NK-92 treated with Interleukin-12 subunit alpha and Interleukin-12 subunit beta, amount 100 ng/mL, for 24 hours (cell line): ENCODE measurements at regions not wholly inside any gene's neighbourhood (a gene's known extent, or its start where the extent isn't known, plus 50 kb on each side); places are given as distances from the start of the nearest gene placed in this dataset.

Source experiments
- DNase-seq: peaks from one replicate; lab custom pipeline; 2025; lab: John Stamatoyannopoulos, UW

DNA sequence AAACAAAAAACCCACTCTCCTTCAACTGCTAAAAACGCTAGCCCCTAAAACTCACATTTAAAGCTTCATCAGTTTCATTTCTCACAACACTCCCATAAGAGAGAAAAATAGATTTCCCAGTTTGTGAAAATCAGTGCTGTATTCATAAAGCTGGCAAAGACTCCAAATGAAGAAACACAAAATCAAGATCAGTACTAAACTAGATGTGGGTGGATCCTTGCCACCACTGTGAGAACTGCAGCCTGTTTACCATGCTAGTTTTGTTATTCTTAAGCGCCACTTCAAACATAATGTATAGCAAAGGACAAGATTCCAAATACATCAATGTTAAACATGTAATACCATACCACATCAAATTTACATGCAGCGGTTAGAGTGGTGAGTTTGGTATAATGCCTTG, 104.5 kb upstream of the CCDC150 start:
- DNase-seq: no peak

DNA sequence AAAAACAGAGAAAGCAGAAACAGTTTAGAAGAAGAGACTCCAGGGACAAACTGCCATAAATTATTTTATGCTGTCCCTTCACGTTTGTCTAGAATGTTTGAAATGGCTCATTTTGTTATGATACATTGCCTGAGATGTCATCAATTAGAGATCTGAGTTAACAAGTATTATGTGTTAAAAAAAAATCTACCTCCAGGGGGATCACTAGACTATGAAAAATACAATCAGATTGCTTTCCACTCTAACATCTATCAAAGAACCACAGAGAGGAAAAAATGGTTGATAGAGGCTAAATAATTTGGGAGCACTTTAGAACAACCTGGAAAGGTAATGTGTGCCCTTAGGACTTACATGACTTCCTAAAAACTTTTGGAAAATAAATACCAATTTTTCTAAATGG, 103.8 kb upstream of the CCDC150 start:
- DNase-seq: no peak

DNA sequence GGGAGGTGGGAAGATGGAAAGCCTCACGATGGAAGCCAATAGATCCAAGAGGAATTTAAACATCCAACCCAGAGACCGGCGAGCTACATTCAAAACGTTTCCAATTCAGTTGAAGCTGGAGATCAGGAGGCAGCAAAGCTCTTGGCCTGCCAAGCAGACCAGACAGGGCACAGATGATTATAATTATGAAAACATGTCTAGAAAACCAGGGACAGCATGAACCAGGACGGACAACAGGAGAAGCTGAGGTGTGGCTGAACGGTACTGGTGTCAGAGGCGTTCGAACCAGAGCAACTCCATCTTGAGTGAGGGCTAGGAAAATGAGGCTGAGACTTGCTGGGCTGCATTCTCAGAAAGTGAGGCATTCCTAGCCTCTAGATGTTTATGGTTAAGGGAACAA, 102.2 kb upstream of the CCDC150 start:
- DNase-seq: no peak

- DNase-seq: no peak
Measured at GRCh38 chr2:196538189-196538588, 101.3 kb upstream of the CCDC150 start.

- no peak for DNase-seq
Measured at GRCh38 chr2:196538646-196539045, 100.9 kb upstream of the CCDC150 start.

GRCh38 chr2:196544906-196545433, 94.5 kb upstream of the CCDC150 start:
- no peak for DNase-seq

- no peak for DNase-seq
Measured at GRCh38 chr2:196546151-196546919, 93.2 kb upstream of the CCDC150 start.

DNA sequence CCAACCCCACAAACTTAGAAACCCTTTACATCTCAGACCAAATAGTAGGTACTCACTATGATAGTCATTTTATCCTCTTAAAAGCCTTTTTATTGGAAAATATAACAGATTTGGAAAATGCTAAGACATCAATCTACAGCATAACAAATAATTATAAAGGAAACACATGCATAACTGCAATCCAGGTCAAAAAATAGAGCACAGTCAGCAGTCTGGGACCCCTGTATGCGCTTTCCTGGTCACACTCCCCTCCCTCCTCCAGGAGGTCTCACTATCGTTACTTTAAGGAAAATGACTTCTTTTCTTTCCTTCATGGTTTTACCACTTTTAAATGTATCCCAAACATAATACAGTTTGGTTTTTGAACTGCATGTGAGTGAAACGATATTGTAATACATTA, 90.5 kb upstream of the CCDC150 start:
- DNase-seq: no peak

DNA sequence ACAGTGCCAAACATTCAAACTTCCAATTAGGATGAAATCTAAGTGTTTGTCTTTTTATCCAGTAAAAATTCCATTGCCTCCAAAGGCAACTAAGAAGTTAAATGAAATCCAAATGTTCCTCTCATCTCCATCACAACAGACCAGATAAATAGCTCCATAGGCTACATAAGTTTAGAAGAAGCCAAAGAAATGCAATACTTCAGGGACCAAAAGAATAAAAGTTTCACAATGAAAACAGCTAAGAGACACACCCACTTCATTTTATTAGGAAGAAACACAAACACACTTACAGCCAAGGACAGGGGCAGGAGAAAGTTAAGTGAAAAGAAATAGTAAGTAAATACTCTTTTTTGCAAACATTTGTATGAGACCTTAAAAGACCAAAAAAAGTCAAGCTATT, 88.5 kb upstream of the CCDC150 start:
- DNase-seq: no peak

DNA sequence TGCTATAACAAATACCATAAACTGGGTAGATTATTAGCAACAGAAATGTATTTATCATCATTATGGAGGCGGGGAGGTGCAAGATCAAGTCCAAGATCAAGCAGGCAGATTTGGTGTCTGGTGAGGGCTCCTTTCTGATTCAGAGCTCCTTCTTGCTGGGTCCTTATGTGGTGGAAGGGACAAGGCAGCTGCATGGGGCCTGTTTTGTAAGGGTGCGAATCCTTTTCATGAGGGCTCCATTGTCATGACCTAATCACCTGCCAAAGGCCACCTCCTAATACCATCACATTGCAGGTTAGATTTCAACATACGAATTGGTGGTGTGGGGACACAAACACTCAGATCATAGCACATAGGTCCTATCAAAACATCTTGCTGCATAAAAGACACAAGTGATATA, 84.4 kb upstream of the CCDC150 start:
- no peak for DNase-seq

- no peak for DNase-seq
Measured at GRCh38 chr2:196555726-196556125, 83.8 kb upstream of the CCDC150 start.

- DNase-seq: no peak
Measured at GRCh38 chr2:196558497-196558896, 81.0 kb upstream of the CCDC150 start.

DNA sequence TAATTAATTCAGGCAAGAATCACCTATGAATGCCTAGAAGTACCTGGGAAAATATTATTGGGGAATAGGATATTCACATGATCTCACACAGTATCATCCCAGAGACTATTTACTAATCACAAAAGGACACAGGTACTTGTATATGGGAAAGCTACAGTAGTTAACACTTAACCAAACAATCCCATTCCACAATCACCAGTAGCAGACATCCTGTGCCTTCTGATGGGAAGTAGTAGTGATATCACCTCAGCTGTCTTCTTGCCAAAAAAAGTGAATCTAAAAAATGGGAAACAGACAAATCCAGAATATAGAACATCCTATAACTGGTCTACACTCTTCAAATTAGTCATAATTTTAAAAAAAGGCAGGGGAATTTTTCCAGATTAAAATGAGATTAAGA, 75.6 kb upstream of the CCDC150 start:
- no peak for DNase-seq

GRCh38 chr2:196565106-196565765, 74.3 kb upstream of the CCDC150 start:
- DNase-seq: no peak

- no peak for DNase-seq
Measured at GRCh38 chr2:196565982-196566381, 73.5 kb upstream of the CCDC150 start.

DNA sequence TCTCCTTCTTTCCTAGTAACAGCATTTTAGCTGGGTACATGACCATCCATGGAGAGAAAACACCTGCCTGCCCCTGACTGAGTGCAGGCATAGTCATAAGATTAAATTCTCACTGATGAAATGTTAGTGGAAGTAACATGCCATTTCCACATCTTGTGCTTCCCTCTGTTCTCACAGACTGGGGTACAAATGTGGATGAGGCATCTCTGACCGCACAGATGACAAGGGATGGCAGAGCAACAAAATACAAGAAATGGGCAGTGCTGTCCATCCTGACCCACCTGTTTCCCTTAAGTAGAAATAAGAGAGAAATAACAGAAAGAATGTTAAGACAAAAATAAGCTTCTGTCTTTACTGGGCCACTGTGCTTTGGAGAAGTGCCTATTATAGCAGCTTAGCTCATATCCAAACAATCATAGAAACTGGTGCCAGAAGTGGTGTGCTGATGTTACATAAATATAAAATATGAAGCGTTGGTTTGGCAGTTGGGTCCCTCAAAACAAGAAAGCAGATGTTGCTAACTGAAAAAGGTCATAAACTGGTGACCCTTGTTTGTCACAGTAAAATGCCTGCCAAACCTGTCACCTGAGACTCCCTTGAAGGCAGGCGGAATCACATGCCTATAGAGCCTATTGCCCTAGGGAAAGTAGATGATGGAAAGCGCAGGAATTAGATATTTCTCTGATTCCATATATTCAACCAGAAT, 72.4 kb upstream of the CCDC150 start:
- DNase-seq: no peak

- no peak for DNase-seq
Measured at GRCh38 chr2:196568506-196568905, 71.0 kb upstream of the CCDC150 start.

- DNase-seq: no peak
Measured at GRCh38 chr2:196584903-196585302, 54.6 kb upstream of the CCDC150 start.

GRCh38 chr2:196586511-196586991, 53.0 kb upstream of the CCDC150 start:
- no peak for DNase-seq

DNA sequence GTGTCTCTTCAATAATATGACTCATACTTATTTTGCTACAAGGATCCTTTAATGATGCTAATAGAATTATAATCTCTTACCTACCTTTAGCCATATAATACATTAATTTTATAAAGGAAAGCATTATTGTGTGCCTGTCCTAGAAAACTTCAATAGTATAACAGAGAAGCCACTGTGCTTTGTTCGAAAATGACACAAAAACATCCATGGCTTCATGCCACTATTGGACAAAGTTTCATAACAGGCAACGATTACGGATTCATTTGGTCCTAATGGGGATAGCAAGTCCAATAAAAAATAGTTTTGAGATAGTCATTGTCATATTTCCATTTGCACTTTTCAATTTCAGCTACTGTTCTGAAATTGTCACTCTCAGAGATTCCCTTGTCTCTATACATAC, 52.5 kb upstream of the CCDC150 start:
- no peak for DNase-seq

DNA sequence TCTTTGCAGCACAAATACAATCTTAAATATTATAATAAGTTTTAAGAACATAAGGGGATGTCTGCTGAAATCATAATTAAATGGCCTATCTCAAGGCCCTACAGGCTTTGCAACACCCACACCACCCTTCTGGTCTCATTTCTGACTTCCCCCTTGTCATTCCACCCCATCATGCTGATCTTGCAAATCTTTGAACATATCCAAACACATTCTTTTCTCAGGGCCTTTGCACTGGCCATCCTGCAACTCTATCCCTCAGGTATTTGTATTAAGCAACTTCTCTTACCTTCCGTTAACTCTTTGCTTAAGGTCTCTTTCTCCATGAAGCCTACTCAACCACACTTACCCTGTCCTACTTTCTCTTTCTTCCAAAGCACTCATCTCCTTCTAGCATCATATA, 51.8 kb upstream of the CCDC150 start:
- DNase-seq: no peak

DNA sequence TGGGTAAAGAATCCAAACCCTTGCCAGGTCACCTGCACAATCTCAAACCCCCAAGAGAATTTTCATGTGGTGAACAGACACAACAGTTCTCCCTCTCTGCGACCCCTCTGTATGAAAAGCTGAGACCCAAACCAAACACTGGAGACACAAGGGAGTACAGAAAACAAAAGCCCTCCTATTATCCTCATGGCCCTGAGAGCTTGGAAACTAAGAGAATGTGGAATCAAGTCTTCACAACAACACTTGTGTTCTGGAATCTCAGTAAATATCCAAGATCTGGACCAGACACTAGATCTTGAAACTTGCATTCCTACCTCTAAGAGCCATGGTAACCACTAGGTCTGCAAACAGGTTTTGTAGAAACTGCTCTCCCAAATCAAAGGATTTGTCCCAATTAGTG, 50.1 kb upstream of the CCDC150 start:
- DNase-seq: no peak
